Spinal cord (tissue), 9 donors: ENCODE measurements at regions not wholly inside any gene's neighbourhood (a gene's known extent, or its start where the extent isn't known, plus 50 kb on each side); places are given as distances from the start of the nearest gene placed in this dataset.
"Not testable (repeated sequence)": the region's sequence is repeated elsewhere in the genome, so short reads cannot be mapped to it uniquely, and the experiment has no call there.

Source experiments
- DNase-seq, 6 donors: peaks; one replicate each; pipeline versions ENCODE4 v3.0.0 to v3.0.0-alpha.2; 2013 to 2015; ENCODE audit warnings: low spot score in 6 of 6, low read depth in 4 of 6
- H3K27ac ChIP-seq: one replicate; pipeline ENCODE4 v1.5.1; 2013; ENCODE audit warnings: low read depth, low read length, control low read depth
- H3K27me3 ChIP-seq: one replicate; pipeline ENCODE4 v1.6.1; 2013; ENCODE audit warnings: low read length; ENCODE audit not compliant: control insufficient read depth, insufficient read depth
- H3K36me3 ChIP-seq: one replicate; pipeline ENCODE4 v1.6.1; 2013; ENCODE audit warnings: low read length; ENCODE audit not compliant: control insufficient read depth, insufficient read depth
- H3K4me1 ChIP-seq: one replicate; pipeline ENCODE4 v1.6.1; 2013; ENCODE audit warnings: low read length; ENCODE audit not compliant: control insufficient read depth, insufficient read depth
- H3K4me3 ChIP-seq: one replicate; pipeline ENCODE4 v1.5.1; 2013; ENCODE audit warnings: low read depth, low read length, control low read depth
- H3K9me3 ChIP-seq: one replicate; pipeline ENCODE4 v1.6.1; 2013; ENCODE audit warnings: low read length; ENCODE audit not compliant: control insufficient read depth, insufficient read depth
- WGBS: methylation state at CpG from one replicate; pipeline ENCODE4 v1.1.5; 2013; ENCODE audit warnings: missing lambda C conversion rate; ENCODE audit not compliant: insufficient coverage; 5-methylcytosine and 5-hydroxymethylcytosine counted together
- donor health status: healthy.

DNA sequence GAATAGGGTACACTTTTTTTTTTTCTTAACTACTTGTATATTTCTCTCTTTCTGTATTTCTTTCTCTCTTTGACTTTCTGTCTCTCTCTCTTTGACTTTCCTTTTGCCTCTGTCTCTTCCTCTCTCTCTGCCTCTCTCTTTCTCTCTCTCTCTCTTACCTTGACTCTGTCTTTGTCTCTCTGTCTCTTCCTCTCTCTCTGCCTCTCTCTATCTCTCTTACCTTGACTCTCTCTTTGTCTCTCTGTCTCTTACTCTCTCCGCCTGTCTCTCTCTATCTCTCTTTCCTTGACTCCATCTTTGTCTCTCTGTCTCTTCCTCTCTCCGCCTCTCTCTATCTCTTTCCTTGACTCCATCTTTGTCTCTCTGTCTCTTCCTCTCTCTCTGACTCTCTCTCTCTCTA, 62.4 kb upstream of the PRMT8 start:
- WGBS, result 93% methylated on average over 2 of the region's 2 CpGs

GRCh38 chr12:3429523-3429922, 61.5 kb upstream of the PRMT8 start:
- 94% methylated on average over 5 of the region's 5 CpGs for WGBS
- not testable (repeated sequence) for H3K27ac ChIP-seq, H3K27me3 ChIP-seq, DNase-seq, H3K9me3 ChIP-seq, H3K36me3 ChIP-seq, H3K4me3 ChIP-seq, H3K4me1 ChIP-seq

More for the DNA sequence above, 62.4 kb upstream of the PRMT8 start:
- no peak overlapping the region for H3K4me3 ChIP-seq
- H3K27ac ChIP-seq, result no peak overlapping the region
- H3K27me3 ChIP-seq, result no peaks in the 10 kb centered on the region
- H3K4me1 ChIP-seq, result peaks cover 2% of the 10 kb centered on the region
- DNase-seq, result no peak
- H3K36me3 ChIP-seq, result no peaks in the 10 kb centered on the region
- H3K9me3 ChIP-seq, result no peaks in the 10 kb centered on the region

DNA sequence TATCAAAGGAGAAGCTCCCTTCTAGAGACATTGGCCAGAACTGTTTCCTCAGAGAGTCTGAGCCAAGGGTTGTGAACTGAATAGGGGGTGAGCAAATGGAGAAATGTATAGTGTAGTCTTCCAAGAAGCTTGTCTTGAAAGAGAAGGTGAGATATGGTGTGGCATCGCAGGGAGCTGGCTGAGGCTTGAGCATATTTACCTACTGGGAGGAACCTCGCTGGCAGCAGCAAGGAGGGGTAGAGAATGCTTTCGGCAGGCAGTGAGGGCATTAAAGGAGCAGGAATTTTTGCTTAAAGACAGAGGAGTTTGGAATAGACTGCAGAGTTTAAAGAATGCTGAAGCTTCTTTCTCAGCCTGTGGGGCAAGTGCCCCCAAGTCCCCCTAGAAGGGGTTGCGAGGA, 59.3 kb upstream of the PRMT8 start:
- WGBS, result 91% methylated on average over 4 of the region's 4 CpGs
- no peaks in the 10 kb centered on the region for H3K9me3 ChIP-seq
- H3K36me3 ChIP-seq, result no peaks in the 10 kb centered on the region
- H3K4me3 ChIP-seq, result no peak overlapping the region
- no peak for DNase-seq
- peaks cover 5% of the 10 kb centered on the region for H3K4me1 ChIP-seq
- H3K27ac ChIP-seq, result no peak overlapping the region
- H3K27me3 ChIP-seq, result no peaks in the 10 kb centered on the region

DNA sequence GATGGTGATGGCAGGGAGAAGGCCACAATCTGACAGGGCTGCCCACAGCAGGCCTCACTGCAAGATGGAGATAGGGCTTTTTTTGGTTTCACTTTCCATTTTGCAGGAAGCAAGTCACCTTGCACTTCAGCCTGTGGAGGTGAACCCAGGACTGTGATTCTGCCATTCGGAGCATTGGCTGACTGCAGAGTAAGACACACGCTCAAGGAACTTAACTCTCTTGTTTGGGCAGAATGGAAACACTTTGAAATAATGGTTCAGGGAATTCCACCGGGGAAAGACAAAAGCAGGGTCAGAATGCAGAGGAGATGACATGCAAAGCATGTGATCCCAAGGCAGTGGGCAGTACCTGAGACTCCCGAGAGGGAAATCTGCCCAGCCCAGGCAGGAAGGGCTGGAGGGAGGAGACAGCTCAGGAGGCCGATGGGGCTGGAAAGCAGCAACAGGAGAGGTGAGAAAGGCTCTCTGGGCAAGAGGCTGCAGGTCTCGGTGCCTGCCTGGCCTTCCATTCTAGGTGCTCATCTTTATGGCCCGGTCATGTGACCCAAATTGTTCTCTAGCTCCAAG, 58.7 kb upstream of the PRMT8 start:
- Histone ChIP-seq H3K27me3 (no peaks in the 10 kb centered on the region), H3K4me1 (peaks cover 5% of the 10 kb centered on the region), H3K9me3 (no peaks in the 10 kb centered on the region), H3K27ac (no peak overlapping the region), H3K36me3 (no peaks in the 10 kb centered on the region), H3K4me3 (no peak overlapping the region)
- 51% methylated on average over 6 of the region's 7 CpGs for WGBS
- no peak for DNase-seq

- Histone ChIP-seq H3K27ac (no peak overlapping the region), H3K9me3 (no peaks in the 10 kb centered on the region), H3K4me1 (peaks cover 5% of the 10 kb centered on the region), H3K4me3 (no peak overlapping the region), H3K27me3 (no peaks in the 10 kb centered on the region), H3K36me3 (no peaks in the 10 kb centered on the region)
- WGBS, result no CpG with 5 or more reads among the region's 4 CpGs
- DNase-seq, result no peak
Measured at GRCh38 chr12:3432868-3433267, 58.1 kb upstream of the PRMT8 start.

DNA sequence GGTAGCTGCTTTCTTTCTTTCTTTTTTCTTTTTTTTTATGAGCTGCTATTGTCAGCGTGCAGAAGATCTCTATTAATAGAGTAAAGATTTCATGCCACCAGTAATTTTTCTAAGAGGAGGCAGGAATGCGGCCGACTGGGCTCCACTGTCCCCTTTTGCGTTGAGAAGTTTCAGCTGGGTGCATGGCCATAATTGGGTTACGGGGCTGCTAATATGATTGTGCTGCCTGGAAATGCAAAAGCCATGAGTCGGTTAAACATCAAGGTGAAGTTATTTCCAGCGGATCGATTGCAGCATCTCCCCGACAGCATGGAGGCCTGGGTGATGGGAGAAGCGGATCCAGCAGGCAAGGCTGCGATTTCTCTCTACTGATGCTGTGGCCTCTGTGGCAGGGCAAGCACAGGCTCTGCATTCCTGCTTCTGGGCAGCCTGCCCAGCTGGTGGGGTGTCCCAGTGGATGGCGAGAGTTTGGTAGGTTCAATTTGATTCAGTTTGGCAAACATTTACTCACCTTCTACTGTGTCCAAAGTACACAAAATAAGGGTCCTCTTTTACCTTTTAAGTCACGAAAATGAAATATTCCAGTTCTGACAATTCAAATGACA, 54.4 kb upstream of the PRMT8 start:
- Histone ChIP-seq H3K36me3 (no peaks in the 10 kb centered on the region), H3K9me3 (no peaks in the 10 kb centered on the region), H3K27ac (no peak overlapping the region), H3K4me1 (peaks cover 5% of the 10 kb centered on the region), H3K4me3 (no peak overlapping the region), H3K27me3 (peaks cover 2% of the 10 kb centered on the region)
- 81% methylated on average over 11 of the region's 13 CpGs for WGBS
- peak in 1 of 6 donors; percentile 23 for DNase-seq

GRCh38 chr12:3437986-3438385, 53.0 kb upstream of the PRMT8 start:
- Histone ChIP-seq H3K4me1 (peaks cover 3% of the 10 kb centered on the region), H3K27me3 (peaks cover 2% of the 10 kb centered on the region), H3K36me3 (no peaks in the 10 kb centered on the region), H3K4me3 (no peak overlapping the region), H3K9me3 (no peaks in the 10 kb centered on the region), H3K27ac (no peak overlapping the region)
- WGBS, result 96% methylated on average over 9 of the region's 9 CpGs
- no peak for DNase-seq

DNA sequence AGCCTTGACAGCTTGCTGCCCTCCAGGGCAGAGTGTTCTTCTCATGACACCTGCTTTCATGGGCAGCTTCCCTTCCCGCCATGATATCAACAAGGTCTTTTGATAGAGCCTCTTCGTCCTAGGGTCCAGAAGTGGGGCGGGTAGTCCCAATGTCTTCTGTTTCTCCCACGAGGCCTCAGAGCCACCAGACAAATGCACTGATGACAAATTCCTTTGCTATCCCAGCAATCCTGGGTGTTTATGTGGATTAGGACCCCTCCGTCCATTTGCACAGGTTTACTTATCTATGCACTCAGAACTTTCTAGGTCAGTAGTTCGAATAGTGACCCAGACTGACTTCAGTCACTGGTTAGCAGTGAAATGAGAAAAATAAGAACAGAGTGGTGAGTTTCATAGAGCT, 52.6 kb upstream of the PRMT8 start:
- no peak for DNase-seq
- Histone ChIP-seq H3K4me1 (peaks cover 3% of the 10 kb centered on the region), H3K9me3 (no peaks in the 10 kb centered on the region), H3K27me3 (peaks cover 2% of the 10 kb centered on the region), H3K27ac (no peak overlapping the region), H3K4me3 (no peak overlapping the region), H3K36me3 (no peaks in the 10 kb centered on the region)
- WGBS, result 98% methylated on average over 3 of the region's 6 CpGs
